ENCODE measurements at regions not wholly inside any gene's neighbourhood (a gene's known extent, or its start where the extent isn't known, plus 50 kb on each side); places are given as distances from the start of the nearest gene placed in this dataset.

DNA sequence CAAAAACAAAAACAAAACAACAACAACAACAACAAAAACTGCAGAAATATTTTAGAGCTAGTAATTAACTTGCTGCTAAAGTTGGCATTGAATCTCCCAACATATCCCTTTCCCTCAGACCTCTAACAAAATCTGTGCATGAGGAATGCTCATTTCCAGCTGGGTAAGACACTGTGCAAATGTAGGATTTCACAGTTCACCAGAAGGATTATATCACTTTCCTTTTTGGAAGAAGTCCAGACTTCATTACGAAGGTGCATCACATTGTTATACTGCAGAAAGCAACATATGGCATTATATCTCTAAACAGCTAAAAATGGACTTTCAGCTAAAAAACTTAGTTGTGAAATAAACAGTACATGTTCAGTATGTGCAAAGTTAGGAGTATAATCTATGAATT lies 341.8 kb downstream of the FSCB start:
- no peak for TF ChIP-seq POLR2A (IDR thresholded peaks at IDR 0.05; ENCODE audit: extremely low read depth, insufficient read length)
- TF ChIP-seq MYC (IDR thresholded peaks at IDR 0.05; ENCODE audit: low read depth, low read length), result no peak
- TF ChIP-seq, protein P1, sequence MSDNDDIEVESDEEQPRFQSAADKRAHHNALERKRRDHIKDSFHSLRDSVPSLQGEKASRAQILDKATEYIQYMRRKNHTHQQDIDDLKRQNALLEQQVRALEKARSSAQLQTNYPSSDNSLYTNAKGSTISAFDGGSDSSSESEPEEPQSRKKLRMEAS (IDR thresholded peaks at IDR 0.05; ENCODE audit: low read depth, low read length), result no peak
- TF ChIP-seq, protein P2, sequence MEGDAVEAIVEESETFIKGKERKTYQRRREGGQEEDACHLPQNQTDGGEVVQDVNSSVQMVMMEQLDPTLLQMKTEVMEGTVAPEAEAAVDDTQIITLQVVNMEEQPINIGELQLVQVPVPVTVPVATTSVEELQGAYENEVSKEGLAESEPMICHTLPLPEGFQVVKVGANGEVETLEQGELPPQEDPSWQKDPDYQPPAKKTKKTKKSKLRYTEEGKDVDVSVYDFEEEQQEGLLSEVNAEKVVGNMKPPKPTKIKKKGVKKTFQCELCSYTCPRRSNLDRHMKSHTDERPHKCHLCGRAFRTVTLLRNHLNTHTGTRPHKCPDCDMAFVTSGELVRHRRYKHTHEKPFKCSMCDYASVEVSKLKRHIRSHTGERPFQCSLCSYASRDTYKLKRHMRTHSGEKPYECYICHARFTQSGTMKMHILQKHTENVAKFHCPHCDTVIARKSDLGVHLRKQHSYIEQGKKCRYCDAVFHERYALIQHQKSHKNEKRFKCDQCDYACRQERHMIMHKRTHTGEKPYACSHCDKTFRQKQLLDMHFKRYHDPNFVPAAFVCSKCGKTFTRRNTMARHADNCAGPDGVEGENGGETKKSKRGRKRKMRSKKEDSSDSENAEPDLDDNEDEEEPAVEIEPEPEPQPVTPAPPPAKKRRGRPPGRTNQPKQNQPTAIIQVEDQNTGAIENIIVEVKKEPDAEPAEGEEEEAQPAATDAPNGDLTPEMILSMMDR (IDR thresholded peaks at IDR 0.05; ENCODE audit: low read depth, low read length), result no peak

DNA sequence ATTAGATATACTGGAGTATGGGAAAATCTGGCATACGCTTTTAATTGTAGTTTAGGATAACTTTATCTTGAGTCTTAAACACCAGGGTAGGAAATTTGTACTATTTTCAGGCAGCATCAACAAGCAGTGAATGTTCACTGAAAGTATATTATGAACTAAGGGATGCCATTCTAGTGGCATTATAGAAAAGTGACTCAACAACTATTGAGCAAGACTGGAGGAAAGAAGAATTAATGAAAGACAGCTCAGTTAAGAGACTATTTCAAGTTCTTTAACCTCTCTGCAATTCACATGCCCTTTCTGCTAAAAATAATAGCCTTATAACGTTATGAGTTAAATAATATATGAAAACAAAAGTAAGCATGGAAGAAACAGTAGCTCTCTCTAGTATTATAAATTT lies 343.1 kb downstream of the FSCB start:
- TF ChIP-seq MYC (IDR thresholded peaks at IDR 0.05; ENCODE audit: low read depth, low read length) (no peak), POLR2A (IDR thresholded peaks at IDR 0.05; ENCODE audit: extremely low read depth, insufficient read length) (no peak)
- TF ChIP-seq, protein P1 (IDR thresholded peaks at IDR 0.05; ENCODE audit: low read depth, low read length), result no peak
- TF ChIP-seq, protein P2 (IDR thresholded peaks at IDR 0.05; ENCODE audit: low read depth, low read length), result no peak
- H3K4me3 ChIP-seq (ENCODE audit: low read depth, low read length), result no peak overlapping the region
- no peak for DNase-seq (ENCODE audit: low read depth)

More for the DNA sequence above, 341.8 kb downstream of the FSCB start:
- H3K4me3 ChIP-seq (ENCODE audit: low read depth, low read length), result no peak overlapping the region
- no peak for DNase-seq (ENCODE audit: low read depth)

DNA sequence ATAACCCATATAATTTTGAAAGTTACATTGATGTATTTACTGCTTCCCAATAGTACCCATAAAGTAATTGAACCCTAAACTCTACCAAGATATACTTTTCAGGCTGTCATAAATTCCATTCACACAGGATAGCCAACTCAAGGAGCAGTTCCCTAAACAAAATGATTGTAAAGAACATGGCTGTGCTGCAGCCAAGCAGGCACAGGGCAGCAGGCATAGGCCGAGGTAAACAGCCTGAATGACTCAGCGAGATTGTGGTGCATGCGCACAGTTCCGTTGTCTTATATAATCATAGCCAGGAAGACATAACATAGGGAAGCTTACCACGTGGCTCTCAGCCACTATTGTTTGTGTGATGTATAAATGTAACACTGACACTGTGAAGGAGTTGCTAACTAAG lies 344.9 kb downstream of the FSCB start:
- peak; percentile 9 for DNase-seq (ENCODE audit: low read depth)
- no peak overlapping the region for H3K4me3 ChIP-seq (ENCODE audit: low read depth, low read length)
- TF ChIP-seq POLR2A (IDR thresholded peaks at IDR 0.05; ENCODE audit: extremely low read depth, insufficient read length), result no peak
- TF ChIP-seq, protein P2 (IDR thresholded peaks at IDR 0.05; ENCODE audit: low read depth, low read length), result no peak
- TF ChIP-seq, protein P1 (IDR thresholded peaks at IDR 0.05; ENCODE audit: low read depth, low read length), result no peak
- no peak for TF ChIP-seq MYC (IDR thresholded peaks at IDR 0.05; ENCODE audit: low read depth, low read length)

GRCh38 chr14:44154874-44155273 lies 352.2 kb downstream of the FSCB start:
- DNase-seq (ENCODE audit: low read depth), result no peak
- TF ChIP-seq MYC (IDR thresholded peaks at IDR 0.05; ENCODE audit: low read depth, low read length), result no peak
- no peak for TF ChIP-seq POLR2A (IDR thresholded peaks at IDR 0.05; ENCODE audit: extremely low read depth, insufficient read length)
- TF ChIP-seq, protein P1 (IDR thresholded peaks at IDR 0.05; ENCODE audit: low read depth, low read length), result no peak
- TF ChIP-seq, protein P2 (IDR thresholded peaks at IDR 0.05; ENCODE audit: low read depth, low read length), result no peak
- no peak overlapping the region for H3K4me3 ChIP-seq (ENCODE audit: low read depth, low read length)

DNA sequence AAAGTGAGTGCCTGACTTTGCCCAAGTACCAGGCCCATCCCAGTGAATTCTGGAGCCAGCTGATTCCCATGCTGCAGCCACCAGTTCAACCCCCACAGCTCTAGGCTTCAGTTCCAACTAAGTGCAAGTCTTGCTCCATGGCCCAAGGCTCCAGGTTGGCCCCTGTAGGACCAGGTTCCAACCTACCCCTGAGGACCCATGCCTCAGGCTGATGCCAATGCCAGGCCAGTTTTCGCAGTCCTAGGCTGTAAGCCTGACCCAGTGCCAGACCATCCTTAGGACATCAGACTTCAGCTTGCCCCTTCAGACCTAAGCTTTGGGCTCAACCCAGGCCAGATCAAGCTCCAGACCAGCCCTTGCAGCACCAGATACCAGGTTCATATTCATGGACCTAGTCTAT lies 352.6 kb downstream of the FSCB start:
- TF ChIP-seq, protein P2 (IDR thresholded peaks at IDR 0.05; ENCODE audit: low read depth, low read length), result no peak
- no peak for TF ChIP-seq MYC (IDR thresholded peaks at IDR 0.05; ENCODE audit: low read depth, low read length)
- no peak for TF ChIP-seq POLR2A (IDR thresholded peaks at IDR 0.05; ENCODE audit: extremely low read depth, insufficient read length)
- no peak for DNase-seq (ENCODE audit: low read depth)

More for the DNA sequence above, 352.6 kb downstream of the FSCB start:
- H3K4me3 ChIP-seq (ENCODE audit: low read depth, low read length), result no peak overlapping the region

Measured in NB4 (cell line).